ENCODE measurements at regions not wholly inside any gene's neighbourhood (a gene's known extent, or its start where the extent isn't known, plus 50 kb on each side); places are given as distances from the start of the nearest gene placed in this dataset.

DNA sequence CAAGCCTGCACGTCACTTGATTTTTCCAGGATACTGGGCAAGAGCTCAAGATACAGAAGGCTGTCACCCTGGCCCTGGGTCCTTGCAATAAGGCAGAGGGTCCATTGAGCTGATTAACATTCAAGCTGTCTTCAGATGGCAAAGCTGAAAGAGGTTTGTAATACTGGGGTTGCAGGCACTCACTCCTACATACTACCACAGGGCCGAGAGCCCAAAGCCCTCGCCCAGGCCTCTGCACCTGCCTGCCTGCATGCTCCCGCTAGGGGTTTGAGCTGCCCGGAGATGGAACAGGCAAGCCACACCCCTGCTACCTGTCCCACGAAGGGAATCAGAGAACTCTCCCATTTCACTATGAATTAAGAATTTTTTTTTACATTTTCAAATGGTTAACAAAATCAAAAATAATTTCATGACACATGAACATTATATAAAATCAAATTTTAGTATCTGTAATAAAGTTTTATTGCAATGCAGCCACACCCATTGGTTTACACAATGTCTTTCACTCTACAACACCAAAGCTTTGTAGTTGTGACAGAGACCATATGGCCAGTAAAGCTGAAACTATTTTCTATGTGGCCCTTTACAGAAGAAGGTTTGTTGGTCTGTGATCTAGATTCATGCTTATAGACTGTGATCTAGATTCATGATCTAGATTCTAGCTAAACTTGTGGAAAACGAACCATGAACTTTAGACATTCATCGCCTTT lies 530.4 kb upstream of the IGFBP7 start:
- CTCF ChIA-PET, result no interaction called here
- Mint-ChIP-seq H3K36me3 (ENCODE audit: low read depth) (no peaks in the 10 kb centered on the region), H3K27ac (no peak overlapping the region), H3K27me3 (no peaks in the 10 kb centered on the region), H3K4me1 (ENCODE audit: low read depth) (no peaks in the 10 kb centered on the region), H3K4me3 (no peak overlapping the region), H3K9me3 (no peaks in the 10 kb centered on the region)
- POLR2A ChIA-PET, result no interaction called here
- DNase-seq (no peak), ATAC-seq (ENCODE audit: poor library complexity) (no peak)
- peaks cover 0 to 8% of the 10 kb centered on the region in 2 experiments for H3K9me3 ChIP-seq (ENCODE audit: control insufficient read depth in 1 of 2, insufficient read depth in 1 of 2, low read length in 2 of 2)
- H3K4me3 ChIP-seq (ENCODE audit: low read length), result no peak overlapping the region
- no peaks in the 10 kb centered on the region for H3K27me3 ChIP-seq (ENCODE audit: control insufficient read depth in 1 of 2, insufficient read depth in 2 of 2, low read length in 2 of 2)
- H3K4me1 ChIP-seq (ENCODE audit: insufficient read depth, low read length), result no peaks in the 10 kb centered on the region
- no peak for TF ChIP-seq CTCF (IDR thresholded peaks at IDR 0.05)
- intact Hi-C loops (cut with DNase I, micrococcal nuclease), result no loop called here
- H3K36me3 ChIP-seq (ENCODE audit: insufficient read depth, low read length), result no peaks in the 10 kb centered on the region
- H3K27ac ChIP-seq (ENCODE audit: low read depth in 1 of 2, low read length in 2 of 2), result no peak overlapping the region

GRCh38 chr4:57639561-57640382 lies 529.6 kb upstream of the IGFBP7 start:
- CTCF ChIA-PET, result no interaction called here
- H3K27ac Mint-ChIP-seq, result no peak overlapping the region
- intact Hi-C loops (cut with DNase I, micrococcal nuclease), result no loop called here

DNA sequence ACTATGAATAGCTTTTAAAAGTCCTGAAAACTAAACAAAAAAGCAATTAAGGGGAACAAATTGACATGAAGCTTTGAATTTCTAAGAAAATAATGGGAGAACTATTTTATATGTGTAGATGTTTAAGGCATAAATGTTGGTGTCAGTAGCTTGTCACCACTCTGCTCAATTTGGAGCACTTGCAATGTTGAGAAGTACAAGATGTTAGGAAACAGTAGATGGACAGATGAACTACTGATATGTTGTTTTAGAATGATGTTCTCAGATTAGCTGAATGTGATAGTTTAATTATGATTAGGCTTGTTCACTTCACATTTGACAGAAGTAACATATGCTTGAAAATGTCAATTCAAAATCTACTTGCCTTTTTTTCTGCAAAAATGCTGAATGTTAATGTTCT lies 525.7 kb upstream of the IGFBP7 start:
- no peak overlapping the region for H3K27ac ChIP-seq (ENCODE audit: low read depth in 1 of 2, low read length in 2 of 2)
- Mint-ChIP-seq H3K9me3 (peaks cover 3% of the 10 kb centered on the region), H3K27ac (no peak overlapping the region), H3K27me3 (no peaks in the 10 kb centered on the region), H3K4me3 (no peak overlapping the region), H3K4me1 (ENCODE audit: low read depth) (no peaks in the 10 kb centered on the region), H3K36me3 (ENCODE audit: low read depth) (no peaks in the 10 kb centered on the region)
- no peaks in the 10 kb centered on the region for H3K36me3 ChIP-seq (ENCODE audit: insufficient read depth, low read length)
- H3K4me3 ChIP-seq (ENCODE audit: low read length), result no peak overlapping the region
- ATAC-seq (ENCODE audit: poor library complexity) (no peak), DNase-seq (no peak)
- CTCF ChIA-PET, result no interaction called here
- intact Hi-C loops (cut with DNase I, micrococcal nuclease), result no loop called here
- no peaks in the 10 kb centered on the region for H3K27me3 ChIP-seq (ENCODE audit: control insufficient read depth in 1 of 2, insufficient read depth in 2 of 2, low read length in 2 of 2)
- H3K4me1 ChIP-seq (ENCODE audit: insufficient read depth, low read length), result no peaks in the 10 kb centered on the region
- POLR2A ChIA-PET, result no interaction called here
- H3K9me3 ChIP-seq (ENCODE audit: control insufficient read depth in 1 of 2, insufficient read depth in 1 of 2, low read length in 2 of 2), result peaks cover 0 to 8% of the 10 kb centered on the region in 2 experiments
- no peak for TF ChIP-seq CTCF (IDR thresholded peaks at IDR 0.05)

More at GRCh38 chr4:57639561-57640382, 529.6 kb upstream of the IGFBP7 start:
- H3K4me3 ChIP-seq (ENCODE audit: low read length), result no peak overlapping the region
- H3K27me3 ChIP-seq (ENCODE audit: control insufficient read depth in 1 of 2, insufficient read depth in 2 of 2, low read length in 2 of 2), result no peaks in the 10 kb centered on the region
- Mint-ChIP-seq H3K4me1 (ENCODE audit: low read depth) (no peaks in the 10 kb centered on the region), H3K27me3 (no peaks in the 10 kb centered on the region), H3K36me3 (ENCODE audit: low read depth) (no peaks in the 10 kb centered on the region), H3K4me3 (no peak overlapping the region), H3K9me3 (no peaks in the 10 kb centered on the region)
- ATAC-seq (ENCODE audit: poor library complexity) (no peak), DNase-seq (no peak)
- no peak for TF ChIP-seq CTCF (IDR thresholded peaks at IDR 0.05)
- POLR2A ChIA-PET, result no interaction called here
- H3K36me3 ChIP-seq (ENCODE audit: insufficient read depth, low read length), result no peaks in the 10 kb centered on the region
- H3K9me3 ChIP-seq (ENCODE audit: control insufficient read depth in 1 of 2, insufficient read depth in 1 of 2, low read length in 2 of 2), result peaks cover 0 to 8% of the 10 kb centered on the region in 2 experiments
- no peak overlapping the region for H3K27ac ChIP-seq (ENCODE audit: low read depth in 1 of 2, low read length in 2 of 2)
- H3K4me1 ChIP-seq (ENCODE audit: insufficient read depth, low read length), result no peaks in the 10 kb centered on the region

Data from CD4-positive, alpha-beta T cell (primary cell).